NK-92 treated with Interleukin-12 subunit alpha and Interleukin-12 subunit beta, amount 100 ng/mL, for 24 hours (cell line): ENCODE measurements at regions not wholly inside any gene's neighbourhood (a gene's known extent, or its start where the extent isn't known, plus 50 kb on each side); places are given as distances from the start of the nearest gene placed in this dataset.
"Not testable (repeated sequence)": the region's sequence is repeated elsewhere in the genome, so short reads cannot be mapped to it uniquely, and the experiment has no call there.

Experiments
- DNase-seq: peaks from one replicate; lab custom pipeline; 2025; lab: John Stamatoyannopoulos, UW

- no peak for DNase-seq
Observed at GRCh38 chr2:105691947-105692390, 52.7 kb upstream of the NCK2 start.

DNA sequence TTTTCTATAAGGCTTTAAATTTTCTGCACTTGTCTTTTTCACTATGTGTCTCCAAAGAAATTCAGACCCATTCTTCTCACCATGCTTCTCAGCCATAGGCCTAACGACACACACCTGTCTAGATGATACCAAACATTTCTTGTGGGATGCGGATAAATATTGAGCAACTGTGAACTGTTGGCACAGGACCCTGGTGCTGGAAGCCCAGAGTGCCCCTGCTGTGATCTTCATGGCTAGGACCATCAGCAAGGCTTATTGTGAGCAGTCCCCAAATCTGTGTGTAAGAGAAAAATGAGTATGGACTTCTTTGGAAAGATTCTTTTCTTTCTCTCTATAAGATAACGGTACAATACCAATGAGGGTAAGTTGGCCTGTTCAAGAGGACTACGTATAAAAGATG, 54.1 kb upstream of the NCK2 start:
- DNase-seq, result no peak

DNA sequence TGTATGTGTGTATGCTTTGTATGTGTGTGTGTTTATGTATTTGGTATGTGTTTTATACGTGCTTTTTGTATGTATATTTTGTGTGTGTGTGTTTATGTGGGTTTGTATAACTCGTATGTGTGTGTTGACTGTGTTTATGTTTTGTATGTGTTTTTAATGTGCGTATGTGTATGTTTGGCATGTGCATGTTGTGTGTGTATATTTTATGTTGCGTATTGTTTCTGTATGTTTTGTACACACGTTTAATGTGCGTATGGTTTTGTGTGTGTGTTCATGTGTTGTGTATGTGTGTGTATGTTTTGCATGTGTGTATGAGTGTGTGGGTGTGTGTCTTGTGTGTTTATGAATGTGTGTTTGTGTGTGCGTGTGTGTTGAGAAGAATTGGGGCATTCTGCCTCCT, 55.2 kb upstream of the NCK2 start:
- no peak for DNase-seq

DNA sequence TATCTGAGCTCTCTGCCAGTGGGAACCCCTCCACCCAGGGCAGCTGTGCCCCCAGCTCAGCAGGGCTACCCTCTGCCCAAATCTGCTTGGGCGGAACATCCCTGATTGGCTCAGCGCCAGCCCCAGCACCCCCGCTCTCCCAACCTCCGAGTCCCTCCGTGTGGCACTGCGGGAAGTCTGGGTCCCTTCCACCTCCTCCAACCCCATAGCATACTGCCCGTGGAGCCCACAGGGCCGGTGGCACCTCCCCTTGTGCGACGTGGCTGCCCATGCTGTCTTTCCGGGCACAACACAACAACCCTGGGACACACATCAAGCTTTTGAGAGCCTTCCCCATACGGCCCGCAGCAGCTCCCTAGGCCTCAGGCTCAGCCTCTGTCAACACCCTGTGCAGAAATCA, 55.8 kb upstream of the NCK2 start:
- no peak for DNase-seq

GRCh38 chr2:105686588-105686987, 58.1 kb upstream of the NCK2 start:
- no peak for DNase-seq

GRCh38 chr2:105683011-105683492, 61.7 kb upstream of the NCK2 start:
- DNase-seq, result no peak

GRCh38 chr2:105682401-105682800, 62.3 kb upstream of the NCK2 start:
- DNase-seq, result no peak

DNA sequence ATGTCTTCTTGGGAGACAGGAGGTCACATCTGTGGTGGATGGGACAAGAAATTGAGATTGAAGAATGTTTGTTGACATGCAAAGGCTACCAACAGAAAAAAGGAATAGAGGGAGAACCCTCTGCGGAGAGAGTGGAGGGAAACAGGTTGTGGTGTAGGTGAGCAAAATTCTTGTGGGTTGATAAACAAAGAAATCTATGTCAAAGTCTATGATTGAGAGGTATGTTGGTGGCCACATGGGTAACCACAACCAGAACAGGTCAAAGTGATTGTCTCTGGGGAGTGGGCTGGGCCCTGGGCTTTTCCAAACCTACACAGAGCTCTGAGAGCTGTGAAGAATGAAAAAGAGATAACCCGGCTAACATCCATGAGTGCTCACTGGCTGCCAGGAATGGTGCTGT, 62.8 kb upstream of the NCK2 start:
- no peak for DNase-seq

DNA sequence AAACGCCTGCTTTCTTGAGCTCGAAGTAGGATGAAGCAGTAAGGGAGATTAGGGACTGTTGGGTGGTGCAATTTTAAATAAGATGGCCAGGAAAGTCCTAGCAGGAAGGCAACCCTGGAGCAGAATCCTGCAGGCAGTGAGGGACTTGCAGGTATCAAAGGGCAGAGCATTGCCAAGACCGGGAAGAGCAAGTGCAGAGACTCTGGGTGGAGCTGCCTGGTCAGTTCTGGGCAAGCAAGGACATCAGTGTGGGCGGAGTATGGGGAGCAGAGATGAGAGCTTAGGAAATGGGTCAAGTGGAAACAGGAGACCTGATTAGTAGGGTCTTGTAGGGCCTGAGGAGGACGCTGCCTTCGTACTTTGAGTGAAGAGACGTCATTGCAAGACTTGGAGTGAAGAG, 64.4 kb upstream of the NCK2 start:
- DNase-seq, result no peak

DNA sequence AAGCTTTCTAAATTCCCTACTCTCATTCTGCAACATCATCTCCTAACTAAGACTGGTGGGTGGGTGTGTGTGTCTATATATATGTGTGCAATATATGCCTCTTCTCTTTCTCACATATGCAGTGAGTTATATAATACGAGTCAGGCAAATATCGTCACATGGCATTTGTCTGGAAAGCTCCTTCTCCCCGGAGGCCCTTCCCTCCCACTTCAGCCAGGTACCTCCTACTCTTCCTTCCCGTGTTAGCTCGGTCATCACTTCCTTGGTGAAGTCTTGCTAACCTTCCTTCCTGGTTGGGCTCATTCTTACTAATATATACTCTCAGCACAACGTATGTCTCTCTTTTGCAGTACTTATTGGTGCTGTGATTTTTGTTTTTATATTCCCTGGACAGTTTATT, 66.4 kb upstream of the NCK2 start:
- no peak for DNase-seq

GRCh38 chr2:105677901-105678300, 66.8 kb upstream of the NCK2 start:
- no peak for DNase-seq

GRCh38 chr2:105675841-105676240, 68.9 kb upstream of the NCK2 start:
- no peak for DNase-seq

GRCh38 chr2:105674859-105675541, 69.7 kb upstream of the NCK2 start:
- no peak for DNase-seq

DNA sequence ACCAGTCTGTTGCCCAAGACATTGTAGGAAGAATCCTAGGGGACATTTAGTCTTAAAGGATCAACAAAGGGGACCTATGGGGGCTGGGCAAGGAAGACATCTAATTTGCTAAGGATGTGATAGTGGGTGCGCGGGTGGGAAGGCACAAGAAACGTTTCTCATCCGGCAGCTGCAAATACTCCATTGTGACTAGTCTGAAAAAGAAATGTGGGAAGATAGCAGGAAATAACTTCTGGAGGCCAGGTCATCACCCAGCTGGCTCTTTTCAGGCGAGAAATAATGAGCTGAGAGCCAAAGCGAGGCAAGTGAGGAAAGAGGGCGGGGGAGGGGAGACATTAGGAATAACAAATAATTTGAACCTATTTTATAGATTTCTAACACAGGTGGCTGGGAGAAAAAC, 70.3 kb upstream of the NCK2 start:
- DNase-seq, result no peak

- DNase-seq, result no peak
Observed at GRCh38 chr2:105671156-105671555, 73.6 kb upstream of the NCK2 start.

- no peak for DNase-seq
Observed at GRCh38 chr2:105669384-105669891, 75.3 kb upstream of the NCK2 start.

DNA sequence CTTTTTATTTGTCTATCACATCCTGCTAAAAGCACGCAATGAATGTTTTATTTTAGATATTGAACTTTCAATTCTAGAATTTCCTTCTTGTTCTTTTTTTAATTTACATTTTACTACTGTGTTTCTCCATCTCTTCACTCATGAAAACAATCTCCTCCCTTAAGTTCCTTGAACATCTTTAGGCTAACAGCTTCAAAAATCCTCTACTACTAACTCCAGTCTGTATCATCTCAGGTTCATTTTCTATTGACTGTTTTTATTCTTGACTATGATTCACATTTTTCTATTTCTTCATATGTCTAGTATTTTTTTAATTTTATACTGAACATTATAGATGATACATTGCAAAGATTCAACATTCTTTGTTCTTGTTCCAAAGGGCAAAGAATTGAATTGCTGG, 79.2 kb upstream of the NCK2 start:
- no peak for DNase-seq

GRCh38 chr2:105660489-105660888, 84.2 kb upstream of the NCK2 start:
- DNase-seq, result no peak

DNA sequence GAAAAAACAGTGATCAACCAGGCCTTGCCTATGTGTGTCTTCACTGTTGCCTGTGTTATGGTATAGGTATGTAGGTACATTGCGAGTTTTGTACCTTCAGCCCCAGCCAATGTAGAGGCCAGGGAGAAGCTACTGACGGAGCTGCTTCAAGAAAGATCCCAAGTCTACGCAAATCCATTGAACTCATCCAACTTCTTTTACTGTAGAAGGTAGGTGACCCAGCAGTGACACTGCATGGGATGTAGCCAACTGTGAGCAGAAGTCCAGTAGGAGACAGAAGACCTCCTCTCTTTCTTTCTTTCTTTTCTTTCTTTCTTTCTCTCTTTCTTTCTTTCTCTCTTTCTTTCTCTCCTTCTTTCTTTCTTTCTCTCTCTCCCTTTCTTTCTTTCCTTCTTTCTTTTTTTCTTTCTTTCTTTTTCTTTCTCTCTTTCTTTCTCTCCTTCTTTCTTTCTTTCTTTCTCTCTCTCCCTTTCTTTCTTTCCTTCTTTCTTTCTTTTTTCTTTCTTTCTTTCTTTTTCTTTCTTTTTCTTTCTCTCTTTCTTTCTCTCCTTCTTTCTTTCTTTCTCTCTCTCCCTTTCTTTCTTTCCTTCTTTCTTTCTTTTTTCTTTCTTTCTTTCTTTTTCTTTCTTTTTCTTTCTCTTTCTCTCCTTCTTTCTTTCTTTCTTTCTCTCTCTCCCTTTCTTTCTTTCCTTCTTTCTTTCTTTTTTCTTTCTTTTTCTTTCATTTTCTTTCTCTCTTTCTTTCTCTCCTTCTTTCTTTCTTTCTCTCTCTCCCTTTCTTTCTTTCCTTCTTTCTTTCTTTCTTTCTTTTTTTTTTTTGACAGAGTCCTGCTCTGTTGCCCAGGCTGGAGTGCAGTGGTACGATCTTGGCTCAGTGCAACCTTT, 88.7 kb upstream of the NCK2 start:
- DNase-seq, result not testable (repeated sequence)

- DNase-seq, result no peak
Observed at GRCh38 chr2:105655244-105655643, 89.5 kb upstream of the NCK2 start.

DNA sequence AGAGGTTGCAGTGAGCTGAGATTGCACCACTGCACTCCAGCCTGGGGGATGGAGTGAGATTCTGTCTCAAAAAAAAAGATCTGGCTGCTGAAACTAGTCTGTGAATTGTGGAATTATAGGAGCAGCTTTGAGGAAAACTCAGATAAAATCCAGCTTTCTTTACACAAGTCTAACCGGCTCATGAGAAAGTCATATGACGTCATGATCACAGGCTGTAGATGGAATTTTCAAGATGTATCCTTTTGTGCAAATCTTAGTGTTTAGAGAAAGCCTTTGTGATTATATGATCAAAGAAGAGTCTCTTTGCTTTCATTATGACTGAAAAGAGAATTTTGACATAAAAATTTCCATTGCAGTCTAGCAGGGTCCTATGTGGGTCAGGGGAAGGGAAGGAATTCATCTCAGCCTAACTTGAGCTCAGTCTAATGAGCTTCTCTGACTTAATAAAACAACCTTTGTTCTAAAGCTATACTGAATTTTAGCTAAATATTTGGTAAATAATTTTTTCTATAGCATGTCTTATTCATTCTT, 90.2 kb upstream of the NCK2 start:
- DNase-seq, result no peak

- no peak for DNase-seq
Observed at GRCh38 chr2:105653302-105653701, 91.4 kb upstream of the NCK2 start.
